ENCODE measurements at regions not wholly inside any gene's neighbourhood (a gene's known extent, or its start where the extent isn't known, plus 50 kb on each side); places are given as distances from the start of the nearest gene placed in this dataset.
A peak's percentile ranks its signal among the peaks of the same experiment; 100 is the strongest.
"Not testable (repeated sequence)": the region's sequence is repeated elsewhere in the genome, so short reads cannot be mapped to it uniquely, and the experiment has no call there.

DNA sequence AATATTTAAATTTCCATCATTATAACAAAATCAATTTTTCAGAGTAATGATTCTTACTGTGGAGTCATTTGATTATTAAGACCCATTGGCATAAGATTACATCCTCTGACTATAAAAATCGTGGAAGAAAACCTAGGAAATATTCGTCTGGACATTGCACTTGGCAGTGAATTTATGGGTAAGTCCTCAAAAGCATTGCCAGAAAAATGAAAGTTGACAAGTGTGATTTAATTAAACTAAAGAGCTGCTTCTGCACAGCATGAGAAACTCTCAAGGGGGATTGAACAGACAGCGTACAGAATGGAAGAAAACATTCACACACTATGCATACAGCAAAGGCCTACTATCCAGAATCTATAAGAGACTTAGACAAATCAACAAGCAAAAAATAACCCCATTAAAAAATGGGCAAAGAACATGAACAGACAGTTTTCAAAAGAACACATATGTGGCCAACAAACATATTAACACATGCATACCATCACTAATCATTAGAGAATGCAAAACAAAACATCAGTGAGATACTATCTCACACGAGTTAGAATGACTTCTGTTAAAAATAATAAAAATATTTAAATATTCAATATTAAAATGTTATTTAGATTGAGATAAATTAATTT, 111.4 kb downstream of the CCDC74A start:
- DNase-seq, result not testable (repeated sequence)

DNA sequence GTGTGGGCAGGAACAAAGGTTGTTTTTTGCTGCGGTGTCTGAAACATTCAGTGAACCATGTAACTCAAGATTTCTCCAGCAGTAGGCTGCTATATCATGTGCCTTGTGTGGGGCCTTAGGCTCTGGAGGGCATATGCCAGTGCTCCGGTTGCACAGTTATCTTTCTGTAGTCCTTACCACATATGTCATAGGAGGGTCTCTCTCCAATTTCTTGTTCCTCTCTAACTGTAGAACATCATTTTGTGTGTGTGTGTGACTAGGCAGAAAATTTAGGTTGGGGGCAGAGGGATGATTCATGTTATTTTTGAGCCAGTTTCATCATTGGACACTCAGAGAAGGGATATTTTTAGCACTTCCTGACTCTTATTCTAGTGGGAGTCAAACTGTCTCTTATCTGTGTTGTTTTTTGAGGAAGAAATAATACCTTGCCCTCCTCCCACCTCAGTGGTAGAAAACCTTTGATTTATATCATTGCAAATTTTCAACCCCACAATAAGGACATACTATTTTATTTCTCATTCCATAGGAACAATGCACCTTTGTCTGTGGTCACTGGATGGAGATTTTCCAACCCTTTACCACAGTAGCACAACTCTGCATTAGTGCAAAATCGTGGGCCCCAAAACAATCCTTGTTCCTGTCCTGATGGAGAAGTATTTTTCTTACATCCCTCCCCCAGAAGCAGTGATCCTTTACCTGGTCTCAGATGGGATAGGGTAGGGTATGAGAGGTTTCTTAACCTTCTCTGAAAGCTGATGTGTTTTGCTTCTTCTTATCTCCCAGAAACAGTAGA, 113.9 kb downstream of the CCDC74A start:
- DNase-seq, result peak; percentile 10

DNA sequence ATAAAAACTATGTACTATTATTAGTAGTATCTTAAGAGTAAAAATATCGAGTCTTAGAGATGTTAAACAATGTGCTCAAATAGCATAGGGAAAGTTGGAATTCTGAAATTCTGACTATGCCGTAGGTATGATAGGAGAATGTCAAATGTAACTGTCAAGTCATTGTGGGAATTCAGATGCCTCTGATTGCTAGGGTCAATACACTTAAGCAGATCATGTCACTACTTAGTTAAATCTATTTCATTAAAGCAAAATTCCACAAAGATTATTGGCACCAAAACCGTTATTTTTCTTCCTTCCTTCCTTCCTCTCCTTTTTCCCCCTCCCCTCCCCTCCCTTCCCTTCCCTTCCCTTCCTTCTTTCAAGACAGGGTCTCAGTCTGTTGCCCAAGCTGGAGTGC, 115.5 kb downstream of the CCDC74A start:
- not testable (repeated sequence) for DNase-seq

DNA sequence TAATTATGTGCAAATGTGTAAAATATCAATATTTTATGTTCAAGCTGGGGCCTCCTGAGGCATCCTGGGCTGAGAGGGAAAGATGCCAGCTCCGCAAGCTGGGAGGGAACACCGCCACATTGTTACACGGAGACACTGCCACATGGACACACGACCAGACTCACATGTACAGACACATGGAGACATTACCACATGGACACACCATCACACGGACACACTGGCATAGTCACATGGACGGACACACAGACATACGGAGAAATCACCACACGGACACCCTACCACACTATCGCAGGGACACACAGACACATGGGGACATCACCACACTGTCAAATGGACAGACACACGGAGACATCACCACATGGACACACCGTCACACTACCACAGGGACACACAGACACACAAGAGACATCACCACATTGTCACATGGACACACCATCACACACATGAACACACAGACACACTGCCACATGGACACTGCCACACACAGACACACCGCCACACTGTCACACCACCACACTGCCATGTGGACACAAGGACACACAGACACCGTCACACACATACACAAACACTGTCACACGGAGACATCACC, 117.6 kb downstream of the CCDC74A start:
- DNase-seq, result no peak

DNA sequence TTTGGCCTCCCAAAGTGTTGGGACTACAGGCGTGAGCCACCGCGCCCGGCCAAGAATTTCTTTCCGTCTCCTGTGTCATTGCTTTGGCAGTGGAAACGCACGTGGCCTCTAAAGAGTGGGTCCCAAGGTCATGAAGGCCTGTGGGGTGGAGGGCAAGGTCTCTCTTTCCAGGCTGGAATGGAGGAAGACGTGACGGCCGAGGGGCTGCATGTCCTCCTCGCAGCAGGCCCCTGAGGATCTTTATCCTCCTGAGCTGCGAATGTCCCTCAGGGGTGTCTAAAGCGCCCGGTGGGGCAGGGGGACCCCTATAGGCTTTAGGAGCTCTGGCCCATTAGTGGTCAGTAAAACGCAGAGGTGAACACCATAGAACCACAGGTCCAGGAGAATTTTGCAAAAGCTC, 118.5 kb downstream of the CCDC74A start:
- DNase-seq, result not testable (repeated sequence)

DNA sequence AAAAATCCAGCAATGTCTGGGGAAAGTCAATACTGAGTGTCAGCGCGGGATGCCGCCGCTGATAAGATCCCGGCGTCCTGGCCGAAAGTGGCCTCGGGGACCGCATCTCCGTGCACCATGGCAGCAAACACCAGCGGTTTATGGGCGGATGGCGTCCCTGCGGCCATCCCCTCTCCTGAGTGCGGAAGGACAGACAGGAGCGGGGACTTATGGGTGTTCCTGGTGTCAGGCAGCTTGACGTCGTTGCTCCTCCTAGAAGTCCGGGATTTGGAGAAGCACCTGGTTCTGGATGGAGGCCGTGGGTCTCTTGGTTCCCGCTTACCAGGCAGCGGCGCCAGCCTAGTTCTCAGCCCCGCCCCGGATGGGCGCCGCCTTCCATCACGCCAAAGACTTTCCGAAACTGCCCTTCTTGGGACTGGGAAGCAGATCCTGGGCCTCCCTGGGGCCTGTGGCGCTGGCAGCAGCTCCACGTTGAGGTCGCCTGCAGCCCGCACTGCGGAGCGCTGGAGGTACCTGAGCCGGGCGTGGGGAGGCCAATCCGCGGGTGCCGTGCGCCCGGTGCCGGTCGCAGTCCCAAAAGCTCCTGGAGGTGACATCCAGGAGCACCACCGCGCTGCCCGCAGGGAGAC, 119.1 kb downstream of the CCDC74A start:
- DNase-seq, result no peak

DNA sequence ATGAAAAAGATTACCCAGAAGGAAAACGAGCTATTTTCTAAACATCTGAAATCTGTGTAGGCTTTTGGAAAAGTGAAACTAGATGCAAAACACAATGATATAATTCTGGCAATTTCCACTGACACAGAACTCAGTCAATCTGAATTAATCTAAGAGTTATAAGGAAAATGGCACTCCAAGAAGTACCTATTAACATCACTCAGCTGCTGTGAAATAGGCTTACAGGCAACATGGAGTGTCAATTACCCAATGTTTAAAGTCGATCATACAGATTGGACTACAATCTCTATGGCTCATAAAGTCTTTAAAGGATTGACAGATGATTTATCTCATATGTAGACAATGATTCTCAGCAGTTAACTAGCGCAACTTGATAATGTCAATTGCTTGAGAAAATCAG, 120.9 kb downstream of the CCDC74A start:
- not testable (repeated sequence) for DNase-seq

DNA sequence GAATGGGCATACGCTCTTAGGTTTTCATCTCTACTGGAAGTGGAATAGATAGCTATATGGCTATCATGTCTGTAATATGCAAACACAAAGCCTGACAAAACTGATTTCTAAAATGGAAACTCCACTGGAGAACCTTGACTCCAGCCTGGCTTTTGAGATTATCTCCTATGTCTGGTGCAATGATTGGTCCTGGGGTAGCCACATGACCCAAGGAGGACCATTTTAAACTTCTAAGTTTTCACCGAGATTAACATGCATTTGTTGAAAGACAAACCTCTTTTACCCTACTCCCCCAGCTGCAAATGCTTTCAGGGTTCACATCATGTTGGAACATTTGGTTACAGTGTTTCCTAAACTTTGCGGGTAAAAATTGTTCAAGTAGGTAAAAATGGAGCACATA, 124.6 kb downstream of the CCDC74A start:
- not testable (repeated sequence) for DNase-seq

DNA sequence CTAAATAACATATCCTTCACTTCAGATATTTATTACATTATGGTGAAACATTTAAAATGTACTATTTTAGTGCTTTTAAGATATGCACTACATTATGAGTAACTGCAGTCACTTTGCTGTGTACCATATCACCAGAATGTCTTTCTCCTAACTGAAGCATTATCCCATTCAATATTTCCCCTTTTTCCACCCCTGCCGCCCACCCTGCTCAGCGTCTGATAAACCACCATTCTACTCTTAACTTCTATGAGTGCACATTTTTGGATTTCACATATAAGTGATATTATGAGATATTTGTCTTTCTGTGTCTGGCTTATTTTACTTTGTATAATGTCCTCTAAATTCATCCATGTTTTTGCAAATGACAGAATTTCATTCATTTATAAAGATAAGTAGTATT, 126.4 kb downstream of the CCDC74A start:
- DNase-seq, result not testable (repeated sequence)

DNA sequence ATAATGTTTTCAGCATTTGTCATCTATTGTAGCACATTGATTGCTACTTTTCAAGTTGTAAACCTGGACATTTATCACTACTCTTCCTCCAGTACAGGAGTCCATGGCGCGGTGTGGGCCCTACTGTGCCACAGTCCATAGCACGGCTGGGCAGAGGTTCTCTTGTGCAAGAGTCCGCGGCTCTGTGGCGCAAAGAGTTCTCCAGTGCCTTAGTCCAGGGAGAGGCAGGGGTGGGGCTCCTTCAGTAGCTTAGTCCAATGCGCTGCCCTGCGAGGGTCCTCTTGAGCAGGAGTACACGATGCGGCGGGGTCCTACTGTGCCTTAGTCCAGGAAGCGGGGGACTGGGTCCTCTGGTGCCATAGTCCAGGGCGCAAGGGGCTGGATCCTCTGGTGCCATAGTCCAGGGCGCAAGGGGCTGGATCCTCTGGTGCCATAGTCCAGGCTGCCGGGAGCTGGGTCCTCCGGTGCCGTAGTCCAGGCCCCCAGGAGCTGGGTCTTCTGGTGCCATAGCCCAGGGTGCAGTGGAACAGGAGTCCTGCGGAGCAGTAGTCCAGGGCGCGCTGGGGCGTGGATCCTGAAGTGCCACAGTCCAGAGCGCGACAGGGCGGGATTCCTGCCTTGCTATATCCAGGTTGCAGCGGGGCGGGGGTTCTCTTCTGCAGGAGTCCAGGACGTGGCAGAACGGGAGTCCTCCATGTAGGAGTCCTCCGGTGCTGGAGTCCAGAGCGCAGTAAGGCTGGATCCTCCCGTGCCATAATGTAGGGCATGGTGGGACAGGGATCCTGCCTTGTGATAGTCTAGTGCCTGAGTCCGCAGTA, 129.3 kb downstream of the CCDC74A start:
- no peak for DNase-seq

DNA sequence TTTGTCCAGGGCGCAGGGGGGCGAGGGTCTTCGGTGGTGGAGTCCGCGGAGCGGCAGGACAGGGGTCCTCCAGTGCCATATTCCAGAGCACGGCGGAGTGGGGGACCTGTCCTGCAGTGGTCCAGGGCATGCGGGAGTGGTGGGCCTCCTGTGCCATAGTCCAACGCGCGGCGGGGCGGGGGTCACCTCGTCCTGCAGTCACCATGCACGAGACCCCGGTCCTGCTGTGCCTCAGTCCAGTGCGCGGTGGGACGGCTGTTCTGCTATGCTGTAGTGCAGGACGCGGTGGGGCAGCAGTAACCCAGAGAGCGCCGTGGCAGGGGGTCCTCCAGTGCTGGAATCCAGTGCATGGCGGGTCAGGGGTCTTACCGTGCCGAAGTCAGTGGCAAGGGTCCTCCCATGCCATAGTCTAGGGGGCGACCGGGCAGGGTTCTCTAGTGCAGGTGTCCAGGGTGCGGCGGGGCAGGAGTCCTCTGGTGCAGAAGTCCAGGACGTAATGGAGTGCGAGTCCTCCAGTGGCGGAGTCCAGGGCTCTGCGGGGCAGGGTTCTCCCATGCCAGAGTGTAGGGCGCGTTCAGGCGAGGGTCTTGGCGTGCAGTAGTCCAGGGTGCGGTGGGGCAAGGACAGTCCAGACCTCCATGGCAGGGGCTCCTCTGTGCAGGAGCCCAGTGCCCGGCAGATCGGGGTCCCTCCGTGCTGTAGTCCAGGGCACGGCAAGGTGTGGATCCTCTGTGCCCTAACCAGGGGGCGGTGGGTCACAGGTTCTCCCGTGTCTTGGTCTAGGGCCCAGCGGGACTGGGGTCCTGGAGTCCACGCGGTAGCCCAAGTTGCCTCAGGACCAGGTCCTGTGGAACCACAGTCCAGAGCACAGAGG, 130.4 kb downstream of the CCDC74A start:
- DNase-seq, result no peak

DNA sequence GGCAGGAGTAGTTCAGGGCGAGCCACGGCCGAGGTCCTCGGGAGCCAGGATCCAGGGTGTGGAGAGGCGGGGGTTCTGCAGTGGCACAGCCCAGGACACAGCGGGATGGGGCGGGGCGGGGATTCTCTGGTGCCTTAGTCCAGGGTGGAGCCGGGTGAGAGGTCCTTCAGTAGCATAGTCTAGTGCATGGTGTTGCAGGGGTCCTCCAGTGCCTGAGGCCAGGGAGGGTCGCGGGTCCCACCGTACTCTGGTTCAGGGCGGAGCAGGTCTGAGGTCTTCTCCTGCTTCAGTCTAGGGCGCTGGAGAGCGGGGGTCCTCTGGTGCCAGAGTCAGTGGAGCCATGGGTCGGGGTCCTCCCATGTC, 131.1 kb downstream of the CCDC74A start:
- no peak for DNase-seq

DNA sequence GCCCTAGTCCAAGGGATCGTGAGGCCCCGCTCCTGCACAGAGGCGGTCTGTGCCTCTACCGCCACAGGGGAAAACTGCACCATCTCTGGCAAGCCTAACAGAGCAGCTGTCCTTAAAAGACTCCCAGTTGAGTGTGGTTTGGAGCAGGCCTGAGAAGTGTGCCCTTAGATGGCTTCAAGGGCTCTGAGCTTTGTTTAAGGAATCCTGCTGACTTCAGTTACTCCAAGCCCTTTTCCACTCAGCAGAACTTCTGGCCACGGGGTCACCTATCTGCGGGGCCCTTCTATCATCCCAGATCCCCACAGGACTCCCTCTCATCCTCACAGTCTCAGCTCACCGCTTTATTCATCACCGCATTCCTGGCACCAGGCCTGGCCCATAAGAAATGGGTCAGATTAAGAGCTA, 131.5 kb downstream of the CCDC74A start:
- no peak for DNase-seq

DNA sequence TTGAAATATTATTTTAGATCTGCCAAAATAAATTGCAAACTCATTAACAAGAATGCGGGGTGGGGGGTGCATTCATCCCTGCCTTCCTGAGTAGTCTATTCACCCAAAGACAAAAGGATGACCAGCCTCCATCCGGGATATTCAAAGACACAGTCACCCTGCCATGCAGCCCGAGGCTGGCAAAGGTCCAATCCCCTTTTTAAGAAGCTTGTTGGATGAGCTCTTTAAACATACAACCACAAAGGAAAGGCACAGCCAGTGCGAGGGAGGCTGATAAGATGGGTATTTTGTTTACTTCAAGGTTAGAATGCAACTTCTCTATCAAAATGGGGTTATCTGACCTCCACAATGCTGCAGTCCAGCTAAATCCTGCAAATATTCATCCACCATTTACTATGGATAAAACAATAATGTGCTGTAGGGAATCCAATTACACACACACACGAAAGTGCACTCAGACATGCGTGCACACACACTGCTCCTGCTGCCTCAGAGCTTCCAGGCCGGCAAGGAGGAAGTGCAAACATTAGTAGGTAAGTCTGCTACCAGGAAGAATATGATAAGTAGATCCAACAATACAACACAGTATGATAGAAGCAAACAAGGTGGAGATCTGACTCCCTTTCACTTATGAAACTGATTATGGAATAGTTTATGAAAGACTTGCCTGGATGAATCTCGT, 133.6 kb downstream of the CCDC74A start:
- DNase-seq, result not testable (repeated sequence)

DNA sequence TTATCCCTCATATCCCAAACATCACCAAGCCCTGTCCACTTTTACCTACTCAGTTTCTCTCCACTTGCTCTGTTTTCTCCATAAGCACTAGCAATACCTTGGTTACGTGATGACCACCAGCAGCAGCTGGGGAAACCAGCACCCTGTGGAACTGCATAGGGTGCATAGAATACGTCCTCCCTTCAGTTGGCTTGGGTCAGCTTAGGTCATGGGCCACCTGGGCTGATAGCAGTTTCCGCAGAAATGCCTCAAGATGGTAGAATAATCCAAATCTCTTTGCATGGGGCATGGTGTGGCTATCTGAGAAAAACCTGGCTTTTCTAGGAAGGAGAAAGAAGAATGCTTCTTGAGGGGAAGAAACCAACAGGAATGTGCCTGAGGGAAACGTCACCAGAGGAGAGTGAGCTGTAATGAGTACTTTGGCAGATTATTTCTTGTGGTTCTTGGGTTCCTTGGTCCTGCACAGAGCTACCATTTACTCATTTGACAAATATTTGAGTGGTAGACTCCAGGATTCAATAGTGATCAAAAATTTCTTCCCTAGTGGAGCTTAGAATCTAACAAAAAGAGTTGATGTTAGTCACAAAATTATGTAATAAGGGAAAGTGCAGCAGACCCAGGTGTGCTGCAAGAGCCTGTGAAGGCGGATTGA, 134.3 kb downstream of the CCDC74A start:
- DNase-seq, result not testable (repeated sequence)

DNA sequence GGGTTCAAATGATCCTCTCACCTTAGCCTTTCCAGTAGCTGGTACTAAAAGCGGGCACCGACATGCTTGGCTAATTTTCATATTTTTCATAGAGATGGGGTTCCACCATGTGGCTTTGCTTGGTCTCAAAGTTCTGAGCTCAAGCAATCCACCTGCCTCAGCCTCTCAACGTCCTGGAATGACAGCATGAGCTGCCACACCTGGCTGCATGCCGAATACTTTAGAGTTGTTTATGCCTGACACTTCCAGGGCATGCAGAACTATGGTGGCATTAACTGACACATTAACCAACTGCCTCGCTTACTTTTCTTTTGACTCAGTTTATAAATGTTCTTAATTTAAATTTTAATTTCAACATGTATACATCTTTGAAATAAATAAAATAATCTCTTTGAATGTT, 135.8 kb downstream of the CCDC74A start:
- not testable (repeated sequence) for DNase-seq

DNA sequence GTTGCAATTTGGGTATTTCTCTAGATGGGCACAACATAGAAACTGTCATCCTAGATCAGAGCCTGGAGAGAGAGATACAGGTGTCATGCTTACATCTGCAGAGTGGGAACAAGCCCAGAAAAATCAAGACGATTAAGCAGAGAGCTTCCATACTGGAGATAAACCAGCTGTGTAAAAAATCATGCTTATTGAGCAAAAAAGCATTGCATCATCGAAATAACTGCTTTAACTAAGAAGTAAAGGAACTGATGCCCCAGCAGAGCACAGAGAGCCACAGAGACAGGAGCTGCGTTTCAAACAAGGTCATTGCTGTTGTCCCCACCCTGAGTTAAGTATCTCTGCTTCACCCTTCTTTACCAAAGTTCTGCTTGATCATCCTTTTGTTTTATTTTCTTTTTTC, 138.0 kb downstream of the CCDC74A start:
- not testable (repeated sequence) for DNase-seq

DNA sequence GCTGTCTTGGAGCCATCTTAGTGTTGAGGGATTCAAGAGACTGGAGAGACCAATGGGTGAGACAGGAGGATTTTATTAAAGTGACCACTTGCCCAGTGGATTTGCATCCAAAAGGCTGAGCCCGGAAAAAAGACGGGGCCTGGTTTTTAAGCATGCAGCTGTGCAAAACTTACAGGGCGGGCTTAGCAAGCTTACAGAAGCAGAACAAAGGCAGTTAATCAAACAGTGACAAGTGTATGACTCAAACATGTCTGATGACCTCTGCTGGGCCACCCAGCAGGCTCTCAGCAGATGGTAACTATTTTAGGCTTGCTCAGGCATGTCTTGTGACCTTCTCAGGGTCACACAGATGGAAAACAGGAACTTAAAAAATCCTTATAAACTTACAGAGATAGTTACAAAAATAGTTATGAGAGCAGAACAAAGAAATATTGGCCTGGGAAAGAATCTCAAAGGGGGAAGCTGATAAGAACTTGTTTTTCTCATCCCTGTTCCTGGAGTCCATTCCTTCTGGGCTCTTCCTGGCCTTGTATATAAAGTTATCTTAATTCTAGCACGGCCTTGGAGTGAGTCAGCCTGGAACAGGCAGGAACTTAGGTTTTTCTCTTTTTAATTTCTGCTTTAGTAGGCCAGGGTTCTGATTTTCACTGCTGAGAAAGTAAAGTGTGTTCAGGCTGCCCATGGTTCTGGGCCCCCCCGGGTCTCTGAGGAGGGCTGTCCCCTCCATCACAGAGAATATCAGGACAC, 141.3 kb downstream of the CCDC74A start:
- not testable (repeated sequence) for DNase-seq

DNA sequence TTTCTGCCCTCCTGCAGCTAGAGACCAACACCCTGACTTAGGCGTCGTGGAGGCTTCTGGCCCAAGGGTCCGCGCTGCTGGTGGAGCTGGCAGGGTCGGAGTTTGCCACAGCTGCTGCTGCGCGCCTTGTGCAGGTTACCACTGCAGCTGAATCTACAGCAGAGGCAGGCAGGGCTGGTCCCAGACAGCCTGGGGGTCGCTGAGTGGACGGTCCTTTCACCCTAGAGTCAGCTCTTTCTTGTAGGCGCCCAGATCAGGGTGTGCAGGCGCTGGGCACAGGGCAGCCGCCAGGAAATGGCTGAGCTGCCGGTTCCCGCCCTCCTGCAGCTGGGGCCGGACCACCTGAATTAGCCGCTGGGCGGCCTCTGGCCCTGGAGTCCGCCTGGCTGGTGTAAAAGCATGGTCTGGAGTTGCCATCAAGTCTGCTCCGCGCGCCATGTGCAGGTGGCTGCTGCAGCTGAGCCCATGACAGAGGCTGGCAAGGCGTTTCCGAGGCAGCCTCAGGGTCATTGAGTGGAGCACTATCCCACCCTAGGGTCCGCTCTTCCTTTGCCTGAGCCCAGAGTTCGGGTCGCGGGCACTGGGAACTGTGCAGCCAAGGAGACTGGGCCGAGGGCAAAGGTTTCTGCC, 144.3 kb downstream of the CCDC74A start:
- DNase-seq, result not testable (repeated sequence)
